GM23338 (cell line): ENCODE measurements at regions not wholly inside any gene's neighbourhood (a gene's known extent, or its start where the extent isn't known, plus 50 kb on each side); places are given as distances from the start of the nearest gene placed in this dataset.

Source experiments
- ATAC-seq: fragments of 200-7000 bp; cut with Tn5 transposase; 3 replicates; pipeline ENCODE4 v1.9.1; 2020
- DNase-seq: peaks from one replicate; pipeline ENCODE4 v3.0.0-alpha.2; 2015; ENCODE audit warnings: low spot score
- H2AFZ ChIP-seq: fragments of 200-600 bp; sonication (generic); 2 replicates; pipeline ENCODE4 v1.8.0; 2016; ENCODE audit warnings: antibody characterized with exemption, mild to moderate bottlenecking, moderate library complexity
- H3F3A ChIP-seq: fragments of 200-600 bp; sonication (generic); replicated peaks from 2 replicates; pipeline ENCODE4 v1.8.0; 2017; ENCODE audit warnings: antibody characterized with exemption, mixed run types, low read depth
- H3K27ac ChIP-seq: fragments of 200-600 bp; sonication (generic); 2 replicates; pipeline ENCODE4 v1.6.1; 2016; ENCODE audit warnings: low read depth
- H3K27me3 ChIP-seq: fragments of 200-600 bp; sonication (generic); 2 replicates; pipeline ENCODE4 v1.8.0; 2016; ENCODE audit warnings: mild to moderate bottlenecking, mixed run types, moderate library complexity; ENCODE audit not compliant: insufficient read depth
- H3K36me3 ChIP-seq: fragments of 200-600 bp; sonication (generic); 2 replicates; pipeline ENCODE4 v1.8.0; 2016; ENCODE audit warnings: mild to moderate bottlenecking; ENCODE audit not compliant: insufficient read depth
- H3K4me1 ChIP-seq: fragments of 200-600 bp; sonication (generic); 2 replicates; pipeline ENCODE4 v1.8.0; 2016; ENCODE audit warnings: mild to moderate bottlenecking, moderate library complexity; ENCODE audit not compliant: insufficient read depth
- H3K4me2 ChIP-seq: fragments of 200-600 bp; sonication (generic); 2 replicates; pipeline ENCODE4 v1.7.1; 2017; ENCODE audit warnings: mixed run types
- H3K4me3 ChIP-seq: fragments of 200-600 bp; sonication (generic); 2 replicates; pipeline ENCODE4 v1.6.1; 2016; ENCODE audit warnings: mixed run types
- H3K79me2 ChIP-seq: fragments of 200-600 bp; sonication (generic); replicated peaks from 2 replicates; pipeline ENCODE4 v1.8.0; 2017; ENCODE audit warnings: mild to moderate bottlenecking; ENCODE audit not compliant: insufficient read depth
- H3K9me2 ChIP-seq: fragments of 200-600 bp; sonication (generic); 2 replicates; pipeline ENCODE4 v1.8.0; 2017; ENCODE audit not compliant: insufficient read depth
- H4K20me1 ChIP-seq: fragments of 200-600 bp; sonication (generic); replicated peaks from 2 replicates; pipeline ENCODE4 v1.8.0; 2017; ENCODE audit warnings: mild to moderate bottlenecking; ENCODE audit not compliant: insufficient read depth
- H3K27ac Mint-ChIP-seq: 2 replicates; pipeline ENCODE4 v1.8.0; 2020; ENCODE audit warnings: inconsistent platforms, mild to moderate bottlenecking, moderate library complexity, mixed read lengths
- H3K27me3 Mint-ChIP-seq: 3 replicates; pipeline ENCODE4 v1.8.0; 2022; ENCODE audit warnings: low read depth, mild to moderate bottlenecking, moderate library complexity, mixed read lengths, inconsistent platforms; ENCODE audit not compliant: insufficient read depth, poor library complexity
- H3K36me3 Mint-ChIP-seq: 3 replicates; pipeline ENCODE4 v1.8.0; 2021; ENCODE audit warnings: low read depth, mild to moderate bottlenecking, inconsistent platforms, moderate library complexity, mixed read lengths
- H3K4me1 Mint-ChIP-seq: 3 replicates; pipeline ENCODE4 v1.8.0; 2020; ENCODE audit warnings: mild to moderate bottlenecking, inconsistent platforms, mixed read lengths
- H3K4me3 Mint-ChIP-seq: 3 replicates; pipeline ENCODE4 v1.8.0; 2021; ENCODE audit warnings: moderate library complexity, mild to moderate bottlenecking, inconsistent platforms, mixed read lengths
- H3K9me3 Mint-ChIP-seq: 3 replicates; pipeline ENCODE4 v1.8.0; 2020; ENCODE audit warnings: moderate library complexity, mild to moderate bottlenecking, inconsistent platforms, mixed read lengths
- CREB1 ChIP-seq: fragments of 250-450 bp; sonication (Bioruptor Pico); IDR thresholded peaks from 2 replicates; pipeline ENCODE4 v1.5.0; 2020; ENCODE audit warnings: low read depth, mild to moderate bottlenecking, moderate library complexity
- EZH2 ChIP-seq: fragments of 200-600 bp; sonication (generic); IDR thresholded peaks from one replicate; pipeline ENCODE4 v1.8.0; 2017; ENCODE audit warnings: antibody characterized with exemption, mild to moderate bottlenecking, low read depth; ENCODE audit not compliant: unreplicated experiment
- JUNB ChIP-seq: IDR thresholded peaks from one replicate; pipeline ENCODE4 v1.6.1; 2016; ENCODE audit warnings: antibody characterized with exemption; ENCODE audit not compliant: unreplicated experiment
- ZNF462 ChIP-seq: fragments of 250-450 bp; sonication (Bioruptor Pico); IDR thresholded peaks from 2 replicates; pipeline ENCODE4 v1.5.0; 2020; ENCODE audit warnings: mild to moderate bottlenecking, moderate library complexity
- TF ChIP-seq, protein P1 (sequence below), 2 experiments: fragments of 200-600 bp in 1 of 2; sonication (generic) in 1 of 2; conservative IDR thresholded peaks; 2 replicates each; pipeline versions ENCODE4 v1.5.1 to v1.6.1; 2016 to 2017; ENCODE audit warnings: antibody characterized with exemption in 2 of 2, low read depth in 2 of 2, mild to moderate bottlenecking in 2 of 2, moderate library complexity in 1 of 2
- TF ChIP-seq, protein P2 (sequence below): IDR thresholded peaks from 2 replicates; pipeline ENCODE4 v1.6.1; 2016; ENCODE audit warnings: antibody characterized with exemption

GRCh38 chr5:23042226-23042625, 189.1 kb upstream of the CDH12 start (continued):
- TF ChIP-seq ZNF462 (CRISPR knock-in tag): no peak

DNA sequence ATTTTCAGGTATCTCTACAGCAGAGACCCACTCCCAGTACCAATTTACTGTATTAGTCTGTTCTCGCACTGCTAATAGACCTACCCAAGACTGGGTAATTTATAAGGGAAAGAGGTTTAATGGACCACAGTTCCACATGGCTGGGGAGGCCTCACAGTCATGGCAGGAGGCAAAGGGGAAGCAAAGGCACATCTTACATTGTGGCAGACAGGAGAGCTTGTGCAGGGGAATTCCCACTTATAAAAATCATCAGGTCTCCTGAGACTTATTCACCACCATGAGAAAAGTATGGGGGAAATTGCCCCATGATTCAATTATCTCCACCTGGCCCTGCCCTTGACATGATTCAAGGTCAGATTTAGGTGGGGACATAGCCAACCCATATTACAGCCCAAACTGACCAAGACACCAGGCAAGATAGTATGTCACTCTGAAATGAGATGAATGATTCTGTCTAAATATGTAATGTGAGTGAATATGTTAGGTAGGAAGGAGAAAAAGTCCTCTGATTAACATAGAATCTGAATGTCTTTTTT, 182.5 kb upstream of the CDH12 start:
- Histone ChIP-seq H3K4me3 (no peak overlapping the region), H3K27ac (no peak overlapping the region), H2AFZ (no peak overlapping the region), H3K4me2 (no peak overlapping the region), H3K79me2 (no peaks in the 10 kb centered on the region), H3K36me3 (no peaks in the 10 kb centered on the region), H3K4me1 (peaks cover 5% of the 10 kb centered on the region; the same call in 1 of the 2 replicates), H4K20me1 (no peaks in the 10 kb centered on the region), H3K27me3 (no peaks in the 10 kb centered on the region), H3F3A (no peaks in the 10 kb centered on the region), H3K9me2 (0 out of 2 replicates have a peak, but pooled peaks cover 9% of the 10 kb centered on the region)
- ATAC-seq (no peak), DNase-seq (no peak)
- H3K27me3 Mint-ChIP-seq: no peaks in the 10 kb centered on the region
- no peaks in the 10 kb centered on the region; the same call in 2 of the 3 replicates for H3K9me3 Mint-ChIP-seq
- no peak overlapping the region for H3K4me3 Mint-ChIP-seq
- H3K4me1 Mint-ChIP-seq: no peaks in the 10 kb centered on the region
- no peak overlapping the region for H3K27ac Mint-ChIP-seq
- no peaks in the 10 kb centered on the region for H3K36me3 Mint-ChIP-seq
- TF ChIP-seq ZNF462 (CRISPR knock-in tag): no peak
- TF ChIP-seq EZH2: no peak
- no peak for TF ChIP-seq JUNB
- TF ChIP-seq, protein P1, sequence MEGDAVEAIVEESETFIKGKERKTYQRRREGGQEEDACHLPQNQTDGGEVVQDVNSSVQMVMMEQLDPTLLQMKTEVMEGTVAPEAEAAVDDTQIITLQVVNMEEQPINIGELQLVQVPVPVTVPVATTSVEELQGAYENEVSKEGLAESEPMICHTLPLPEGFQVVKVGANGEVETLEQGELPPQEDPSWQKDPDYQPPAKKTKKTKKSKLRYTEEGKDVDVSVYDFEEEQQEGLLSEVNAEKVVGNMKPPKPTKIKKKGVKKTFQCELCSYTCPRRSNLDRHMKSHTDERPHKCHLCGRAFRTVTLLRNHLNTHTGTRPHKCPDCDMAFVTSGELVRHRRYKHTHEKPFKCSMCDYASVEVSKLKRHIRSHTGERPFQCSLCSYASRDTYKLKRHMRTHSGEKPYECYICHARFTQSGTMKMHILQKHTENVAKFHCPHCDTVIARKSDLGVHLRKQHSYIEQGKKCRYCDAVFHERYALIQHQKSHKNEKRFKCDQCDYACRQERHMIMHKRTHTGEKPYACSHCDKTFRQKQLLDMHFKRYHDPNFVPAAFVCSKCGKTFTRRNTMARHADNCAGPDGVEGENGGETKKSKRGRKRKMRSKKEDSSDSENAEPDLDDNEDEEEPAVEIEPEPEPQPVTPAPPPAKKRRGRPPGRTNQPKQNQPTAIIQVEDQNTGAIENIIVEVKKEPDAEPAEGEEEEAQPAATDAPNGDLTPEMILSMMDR (conservative IDR thresholded peaks at IDR 0.05; ENCODE audit: low read depth in 2 of 2): no peak
- TF ChIP-seq, protein P2, sequence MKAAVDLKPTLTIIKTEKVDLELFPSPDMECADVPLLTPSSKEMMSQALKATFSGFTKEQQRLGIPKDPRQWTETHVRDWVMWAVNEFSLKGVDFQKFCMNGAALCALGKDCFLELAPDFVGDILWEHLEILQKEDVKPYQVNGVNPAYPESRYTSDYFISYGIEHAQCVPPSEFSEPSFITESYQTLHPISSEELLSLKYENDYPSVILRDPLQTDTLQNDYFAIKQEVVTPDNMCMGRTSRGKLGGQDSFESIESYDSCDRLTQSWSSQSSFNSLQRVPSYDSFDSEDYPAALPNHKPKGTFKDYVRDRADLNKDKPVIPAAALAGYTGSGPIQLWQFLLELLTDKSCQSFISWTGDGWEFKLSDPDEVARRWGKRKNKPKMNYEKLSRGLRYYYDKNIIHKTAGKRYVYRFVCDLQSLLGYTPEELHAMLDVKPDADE: no peak
- TF ChIP-seq CREB1: no peak
